ENCODE measurements at regions not wholly inside any gene's neighbourhood (a gene's known extent, or its start where the extent isn't known, plus 50 kb on each side); places are given as distances from the start of the nearest gene placed in this dataset.

DNA sequence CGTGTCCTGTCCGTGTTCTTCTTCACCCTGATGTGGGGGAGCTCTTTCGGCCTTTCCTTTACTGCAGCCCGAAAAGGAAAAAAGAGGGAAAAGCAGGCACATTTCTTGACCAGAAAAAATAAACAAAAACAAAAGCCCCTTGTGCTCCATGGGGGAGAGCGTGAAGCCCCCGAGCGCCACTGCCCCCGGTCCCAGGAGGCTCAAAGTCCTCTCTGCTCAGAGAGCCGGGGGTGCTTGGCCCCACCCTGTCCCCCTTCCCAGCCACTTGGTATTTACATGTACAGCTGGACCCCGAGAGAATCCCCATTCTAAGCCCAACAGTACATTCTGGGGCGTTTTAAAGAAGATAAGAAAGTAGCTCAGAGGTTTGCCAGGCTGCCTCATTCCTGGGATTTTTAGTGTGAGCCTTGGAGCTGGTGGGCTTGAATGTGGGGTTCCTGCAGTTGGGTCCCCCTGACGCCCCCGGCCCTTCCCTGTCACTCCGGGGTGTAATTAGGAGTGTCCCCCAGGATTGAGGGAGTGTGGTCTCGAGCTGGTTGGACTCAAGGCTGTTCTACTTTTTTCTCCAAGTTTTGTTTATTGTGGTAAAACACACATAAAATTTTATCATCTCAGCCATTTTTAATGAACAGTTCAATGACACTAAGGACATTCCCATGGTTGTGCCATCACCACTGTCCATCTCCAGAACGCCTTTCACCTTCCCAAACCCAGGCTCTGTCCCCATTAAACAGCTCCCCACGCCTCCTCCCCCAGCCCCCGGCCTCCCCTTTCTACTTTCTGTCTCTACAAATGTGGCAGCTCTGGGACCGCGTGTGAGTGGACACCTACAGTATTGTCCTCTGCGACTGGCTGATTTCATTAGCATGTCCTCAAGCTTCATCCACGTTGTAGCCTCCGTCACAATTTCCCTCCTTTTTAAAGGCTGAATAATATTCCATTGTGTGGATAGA lies 55.7 kb upstream of the BHLHE23 start:
- no peak for TF ChIP-seq CTCF (IDR thresholded peaks at IDR 0.05; ENCODE audit: extremely low read depth, missing control alignments)
- no peak for DNase-seq (ENCODE audit: low spot score)

DNA sequence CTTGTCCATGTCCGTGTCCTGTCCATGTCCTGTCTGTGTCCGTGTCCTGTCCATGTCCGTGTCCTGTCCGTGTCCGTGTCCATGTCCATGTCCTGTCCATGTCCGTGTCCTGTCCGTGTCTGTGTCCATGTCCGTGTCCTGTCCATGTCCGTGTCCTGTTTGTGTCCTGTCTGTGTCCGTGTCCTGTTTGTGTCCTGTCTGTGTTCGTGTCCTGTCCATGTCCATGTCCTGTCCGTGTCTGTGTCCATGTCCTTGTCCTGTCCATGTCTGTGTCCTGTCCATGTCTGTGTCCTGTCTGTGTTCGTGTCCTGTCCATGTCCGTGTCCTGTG lies 55.0 kb upstream of the BHLHE23 start:
- no peak for TF ChIP-seq CTCF (IDR thresholded peaks at IDR 0.05; ENCODE audit: extremely low read depth, missing control alignments)
- no peak for DNase-seq (ENCODE audit: low spot score)

DNA sequence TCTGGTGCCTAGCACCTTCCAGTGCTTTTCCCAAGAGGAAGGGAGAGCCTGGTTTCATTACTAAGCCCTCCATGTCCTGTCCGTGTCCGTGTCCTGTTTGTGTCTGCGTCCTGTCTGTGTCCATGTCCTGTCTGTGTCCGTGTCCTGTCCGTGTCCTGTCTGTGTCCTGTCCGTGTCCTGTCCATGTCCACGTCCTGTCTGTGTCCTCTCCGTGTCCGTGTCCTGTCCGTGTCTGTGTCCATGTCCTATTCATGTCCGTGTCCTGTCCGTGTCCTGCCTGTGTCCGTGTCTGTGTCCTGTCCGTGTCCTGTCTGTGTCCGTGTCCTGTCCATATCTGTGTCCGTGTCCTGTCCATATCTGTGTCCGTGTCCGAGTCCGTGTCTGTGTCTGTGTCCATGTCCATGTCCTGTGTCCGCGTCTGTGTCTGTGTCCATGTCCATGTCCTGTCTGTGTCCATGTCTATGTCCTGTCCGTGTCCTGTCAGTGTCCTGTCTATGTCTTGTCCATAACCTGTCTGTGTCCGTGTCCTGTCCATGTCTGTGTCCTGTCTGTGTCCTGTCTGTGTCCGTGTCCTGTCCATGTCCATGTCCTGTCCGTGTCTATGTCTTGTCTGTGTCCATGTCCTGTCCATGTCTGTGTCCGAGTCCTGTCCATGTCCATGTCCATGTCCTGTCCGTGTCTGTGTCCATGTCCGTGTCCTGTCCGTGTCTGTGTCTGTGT lies 54.4 kb upstream of the BHLHE23 start:
- TF ChIP-seq CTCF (IDR thresholded peaks at IDR 0.05; ENCODE audit: extremely low read depth, missing control alignments), result no peak
- DNase-seq (ENCODE audit: low spot score), result no peak

DNA sequence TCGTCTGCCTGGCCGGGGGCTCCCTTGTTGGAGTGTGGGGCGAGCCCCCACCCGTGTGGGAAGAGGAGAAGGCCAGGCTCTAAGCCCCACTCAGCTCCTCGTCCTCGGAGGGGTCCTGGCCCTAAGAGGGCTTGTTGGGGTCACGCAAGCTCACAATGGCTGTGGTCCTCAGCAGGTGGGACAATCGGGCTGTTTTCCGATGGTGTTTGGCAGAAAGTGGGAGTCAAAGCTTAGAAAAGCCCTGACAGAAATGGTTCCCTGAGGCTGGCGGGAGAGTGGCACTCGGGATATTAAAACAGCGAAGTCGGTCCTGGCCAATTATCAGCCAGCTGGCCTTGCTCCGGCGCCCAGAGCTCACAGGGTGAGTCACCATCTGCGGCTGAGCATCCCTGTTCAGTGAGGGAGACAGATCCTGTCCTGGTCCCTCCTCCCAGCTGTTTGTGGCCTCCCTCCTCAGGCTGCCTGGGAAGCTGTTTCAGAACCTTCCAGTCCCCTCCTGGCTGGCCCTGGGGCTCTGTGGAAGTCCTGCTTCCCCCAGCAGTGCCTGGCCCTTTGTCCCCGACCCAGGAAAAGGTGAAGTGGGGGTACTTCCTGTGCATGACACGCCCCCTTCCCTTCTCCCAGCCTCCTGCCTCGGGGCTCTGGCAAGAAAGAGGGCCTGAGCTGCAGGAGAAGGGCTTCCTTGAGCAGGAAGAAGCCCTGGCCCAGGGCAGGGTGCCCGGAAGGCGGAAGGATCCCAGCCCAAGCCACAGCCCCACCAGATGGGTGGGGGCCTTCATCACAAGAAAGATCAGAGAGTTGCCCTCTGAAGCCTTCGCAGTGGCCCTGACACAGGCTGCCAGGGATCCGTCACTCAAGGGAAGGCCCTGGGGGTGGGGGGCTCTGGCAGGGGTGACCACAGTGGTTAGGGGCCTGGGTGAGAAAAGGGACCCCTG lies 53.6 kb upstream of the BHLHE23 start:
- DNase-seq (ENCODE audit: low spot score), result no peak
- TF ChIP-seq CTCF (IDR thresholded peaks at IDR 0.05; ENCODE audit: extremely low read depth, missing control alignments), result no peak

DNA sequence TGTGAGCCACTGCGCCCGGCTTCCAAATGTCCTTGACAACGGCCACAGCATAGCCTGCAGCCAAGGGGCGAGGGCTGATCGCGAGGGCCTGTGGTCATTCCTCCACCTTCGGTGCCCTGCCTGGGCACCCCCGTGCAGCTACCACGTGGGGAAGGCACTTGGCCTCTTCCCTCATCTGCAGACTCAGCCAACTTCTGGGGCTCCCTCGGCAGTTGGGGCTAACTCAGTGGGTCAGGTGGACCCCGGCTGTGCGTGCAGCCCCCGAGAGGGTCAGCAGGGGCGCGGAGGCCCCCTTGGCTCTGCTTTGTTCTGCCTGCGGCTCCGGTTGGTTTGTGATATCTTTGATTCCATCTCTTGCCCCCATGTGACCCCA lies 52.9 kb upstream of the BHLHE23 start:
- DNase-seq (ENCODE audit: low spot score), result no peak

GRCh38 chr20:63058696-63059335 lies 52.1 kb upstream of the BHLHE23 start:
- no peak for DNase-seq (ENCODE audit: low spot score)
- no peak for TF ChIP-seq CTCF (IDR thresholded peaks at IDR 0.05; ENCODE audit: extremely low read depth, missing control alignments)

More for the DNA sequence above, 52.9 kb upstream of the BHLHE23 start:
- no peak for TF ChIP-seq CTCF (IDR thresholded peaks at IDR 0.05; ENCODE audit: extremely low read depth, missing control alignments)
